K562 (cell line): ENCODE measurements at regions not wholly inside any gene's neighbourhood (a gene's known extent, or its start where the extent isn't known, plus 50 kb on each side); places are given as distances from the start of the nearest gene placed in this dataset.

Source experiments
- ATAC-seq: fragments of 200-7000 bp; cut with Tn5 transposase; 3 replicates; pipeline ENCODE4 v1.9.1; 2020; ENCODE audit warnings: moderate library complexity
- BruUV-seq: library from RNA; stranded (reverse); fragments of 400-500 nt; replicated peaks from 2 replicates; lab custom pipeline; 2021; lab: Mats Ljungman, UMichigan
- CTCF ChIA-PET: fragments of 300-600 bp; formaldehyde crosslinking; extraction: SDS; loops from one replicate; lab custom pipeline; 2021; ENCODE audit warnings: low intra/inter-chr PET ratio; lab: Yijun Ruan, JAX
- POLR2A ChIA-PET: fragments of 300-600, 350-650 bp; sonication (Branson Sonifier 250); formaldehyde crosslinking; extraction: SDS; loops from one replicate; lab custom pipeline; 2021; ENCODE audit warnings: antibody characterized with exemption, inconsistent platforms; lab: Yijun Ruan, JAX
- DNase-seq, 4 experiments: peaks; one replicate each; pipeline versions ENCODE4 v3.0.0 to v3.0.0-alpha.2; 2011 to 2018; ENCODE audit warnings: low spot score in 3 of 4, mixed read lengths in 3 of 4; ENCODE audit errors: extremely low read depth in 1 of 4
- FAIRE-seq: peaks from 2 replicates; lab custom pipeline; 2011; peaks lifted over from hg19 to GRCh38; lab: Jason Lieb, UNC
- H2AFZ ChIP-seq: 2 replicates; pipeline ENCODE4 v1.6.0; 2011; ENCODE audit warnings: low read depth, low read length, control low read depth, inconsistent platforms
- H3K27ac ChIP-seq: fragments of 200-600 bp; 3 replicates; pipeline ENCODE4 v1.8.0; 2011; ENCODE audit warnings: low read depth, mild to moderate bottlenecking, control low read depth, inconsistent platforms, low read length, moderate library complexity, mixed read lengths; ENCODE audit errors: extremely low read depth
- H3K27me3 ChIP-seq, 2 experiments: fragments of 300-600 bp in 1 of 2; 2 replicates in 1 of 2; 3 replicates in 1 of 2; pipeline versions ENCODE4 v1.6.0 to v1.8.0; 2011; ENCODE audit warnings: inconsistent platforms in 2 of 2, low read length in 2 of 2, mild to moderate bottlenecking in 1 of 2, mixed read lengths in 1 of 2, moderate library complexity in 1 of 2; ENCODE audit not compliant: control insufficient read depth in 2 of 2, insufficient read depth in 2 of 2
- H3K36me3 ChIP-seq: fragments of 300-600 bp; 3 replicates; pipeline ENCODE4 v1.8.0; 2011; ENCODE audit warnings: mild to moderate bottlenecking, low read length, inconsistent platforms; ENCODE audit not compliant: control insufficient read depth, insufficient read depth
- H3K4me1 ChIP-seq, 2 experiments: fragments of 200-600 bp in 1 of 2; replicated peaks in 1 of 2; 2 replicates in 1 of 2; 3 replicates in 1 of 2; pipeline versions ENCODE4 v1.5.1 to v1.8.0; 2011; ENCODE audit warnings: inconsistent platforms in 2 of 2, low read length in 2 of 2, mild to moderate bottlenecking in 1 of 2, mixed read lengths in 1 of 2, moderate library complexity in 1 of 2; ENCODE audit not compliant: control insufficient read depth in 2 of 2, insufficient read depth in 2 of 2
- H3K4me2 ChIP-seq: 2 replicates; pipeline ENCODE4 v1.6.1; 2011; ENCODE audit warnings: low read length, control low read depth, inconsistent platforms, mixed read lengths; ENCODE audit not compliant: insufficient read depth
- H3K4me3 ChIP-seq: fragments of 200-600 bp; sonication (generic), shearing (Covaris generic); 2 replicates; pipeline ENCODE4 v1.5.1; 2016; ENCODE audit warnings: control low read depth, inconsistent platforms
- H3K79me2 ChIP-seq: fragments of 200-600 bp; 3 replicates; pipeline ENCODE4 v1.8.0; 2011; ENCODE audit warnings: low read length, inconsistent platforms; ENCODE audit not compliant: control insufficient read depth, insufficient read depth
- H3K9ac ChIP-seq, 2 experiments: 2 replicates each; pipeline versions ENCODE4 v1.6.0 to v1.6.1; 2011; ENCODE audit warnings: low read depth in 2 of 2, low read length in 2 of 2, control low read depth in 1 of 2, inconsistent platforms in 1 of 2, mild to moderate bottlenecking in 1 of 2, mixed read lengths in 1 of 2; ENCODE audit not compliant: insufficient read depth in 1 of 2
- H3K9me1 ChIP-seq: one replicate; pipeline ENCODE4 v1.6.0; 2011; ENCODE audit warnings: inconsistent platforms, mild to moderate bottlenecking, low read length, moderate library complexity; ENCODE audit not compliant: control insufficient read depth, insufficient read depth
- H3K9me3 ChIP-seq: replicated peaks from 2 replicates; pipeline ENCODE4 v1.5.1; 2011; ENCODE audit warnings: low read depth, low read length, inconsistent platforms; ENCODE audit not compliant: control insufficient read depth, insufficient read depth
- H4K20me1 ChIP-seq: replicated peaks from 2 replicates; pipeline ENCODE4 v1.6.1; 2011; ENCODE audit warnings: low read length, inconsistent platforms, mixed read lengths; ENCODE audit not compliant: control insufficient read depth, insufficient read depth
- ARNT ChIP-seq, 2 experiments: fragments of 450-650 bp; IDR thresholded peaks; 2 replicates each; pipeline ENCODE4 v1.6.1; 2016; ENCODE audit warnings: mild to moderate bottlenecking in 1 of 2
- CHD2 ChIP-seq: IDR thresholded peaks from 2 replicates; pipeline ENCODE4 v1.6.1; 2011; ENCODE audit warnings: low read depth, low read length
- EGR1 ChIP-seq: fragments of 450-650 bp; conservative IDR thresholded peaks from 2 replicates; pipeline ENCODE4 v1.6.1; 2017; ENCODE audit warnings: mild to moderate bottlenecking
- JUN ChIP-seq, 2 experiments: sonication (generic) in 1 of 2; formaldehyde crosslinking in 1 of 2; IDR thresholded peaks; 2 replicates each; pipeline versions ENCODE4 v1.6.1 to v1.8.0; 2012 to 2022; ENCODE audit warnings: borderline replicate concordance in 2 of 2, mild to moderate bottlenecking in 2 of 2, improper control_type of control experiment in 1 of 2, low read depth in 1 of 2, low read length in 1 of 2, missing genetic modification reagents in 1 of 2
- OTX1 ChIP-seq: fragments of 450-650 bp; formaldehyde crosslinking; IDR thresholded peaks from 2 replicates; pipeline ENCODE4 v1.4.0; 2022; ENCODE audit warnings: mild to moderate bottlenecking
- POLR2A ChIP-seq: fragments of 450-650 bp; conservative IDR thresholded peaks from 2 replicates; pipeline ENCODE4 v1.6.1; 2016
- SOX6 ChIP-seq: fragments of 450-650 bp; IDR thresholded peaks from 2 replicates; pipeline ENCODE4 v1.6.1; 2014; ENCODE audit warnings: mild to moderate bottlenecking
- TCF3 ChIP-seq: sonication (generic); formaldehyde crosslinking; IDR thresholded peaks from 2 replicates; pipeline ENCODE4 v1.4.0; 2020; ENCODE audit warnings: mild to moderate bottlenecking, missing genetic modification reagents
- TRIM24 ChIP-seq, 2 experiments: fragments of 450-650 bp; IDR thresholded peaks; 2 replicates each; pipeline ENCODE4 v1.6.1; 2016
- TRIM28 ChIP-seq: fragments of 450-650 bp; IDR thresholded peaks from 2 replicates; pipeline ENCODE4 v1.6.1; 2017
- WHSC1 ChIP-seq: IDR thresholded peaks from one replicate; pipeline ENCODE4 v1.6.1; 2012; ENCODE audit warnings: low read length, control low read depth, inconsistent platforms
- ZFP30 ChIP-seq: fragments of 250-450 bp; sonication (Bioruptor Pico); IDR thresholded peaks from 2 replicates; pipeline ENCODE4 v1.8.0; 2022; ENCODE audit warnings: moderate library complexity, mild to moderate bottlenecking, inconsistent platforms, borderline replicate concordance
- ZNF764 ChIP-seq: fragments of 250-450 bp; sonication (Bioruptor Pico); IDR thresholded peaks from 2 replicates; pipeline ENCODE4 v1.4.0; 2020; ENCODE audit warnings: low read depth, mild to moderate bottlenecking, moderate library complexity
- WGBS: fragments of 100-300 bp; shearing (Covaris generic); methylation state at CpG from one replicate; pipeline ENCODE4 v1.1.6; 2016; ENCODE audit warnings: low coverage, mixed read lengths; ENCODE audit not compliant: insufficient coverage; ENCODE audit errors: missing lambda C conversion rate; 5-methylcytosine and 5-hydroxymethylcytosine counted together
- in situ Hi-C: fragments of 300-500 bp; cut with MboI; formaldehyde crosslinking; loops from 4 replicates; pipeline ENCODE4 v1.15.0; 2018; ENCODE audit warnings: inconsistent platforms, mixed read lengths
- intact Hi-C: fragments of 100-400 bp; cut with micrococcal nuclease; formaldehyde crosslinking; loops from 2 replicates; pipeline ENCODE4 v1.14.2; 2022
- TF ChIP-seq, protein P1 (sequence below): sonication (generic); formaldehyde crosslinking; IDR thresholded peaks from 2 replicates; pipeline ENCODE4 v1.8.0; 2022; ENCODE audit warnings: mild to moderate bottlenecking, missing genetic modification reagents

DNA sequence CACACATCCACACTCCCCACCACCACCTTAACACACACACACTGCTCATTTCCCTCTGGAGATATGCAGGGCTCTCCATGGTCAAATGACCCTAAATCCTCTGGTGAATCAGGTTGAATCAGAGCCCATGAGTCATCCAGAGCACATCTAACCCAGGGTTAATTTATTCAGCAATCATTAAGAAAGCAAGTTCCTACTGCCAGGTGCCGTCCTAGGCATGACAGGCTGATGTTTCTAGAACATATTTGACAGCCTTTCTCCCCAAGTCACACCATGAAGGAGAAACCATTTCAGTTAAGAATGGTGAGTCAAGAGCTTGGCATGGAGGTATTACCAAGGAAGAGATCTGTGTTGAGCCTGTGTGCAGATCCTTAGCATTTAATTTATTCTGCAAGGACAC, 194.3 kb upstream of the CAMK1G start:
- no peak overlapping the region for H3K4me3 ChIP-seq

More for the DNA sequence above, 194.3 kb upstream of the CAMK1G start:
- Histone ChIP-seq H3K9me3 (no peaks in the 10 kb centered on the region), H3K4me2 (no peak overlapping the region), H3K9ac (no peak overlapping the region), H3K27me3 (no peaks in the 10 kb centered on the region), H3K36me3 (no peaks in the 10 kb centered on the region), H2AFZ (no peak overlapping the region), H3K9me1 (no peaks in the 10 kb centered on the region), H4K20me1 (no peaks in the 10 kb centered on the region), H3K4me1 (no peaks in the 10 kb centered on the region), H3K27ac (no peak overlapping the region), H3K79me2 (no peaks in the 10 kb centered on the region)
- FAIRE-seq (no peak), ATAC-seq (no peak), DNase-seq (no peak)
- TF ChIP-seq JUN (IDR thresholded peaks at IDR 0.05; ENCODE audit: borderline replicate concordance, low read depth, low read length) (no peak), JUN (CRISPR knock-in tag; IDR thresholded peaks at IDR 0.05; ENCODE audit: borderline replicate concordance) (no peak), ZNF764 (CRISPR knock-in tag) (no peak), SOX6 (no peak), TRIM24 (IDR thresholded peaks at IDR 0.05) (no peak), CHD2 (no peak), WHSC1 (no peak), TRIM28 (no peak), OTX1 (CRISPR knock-in tag) (no peak), ARNT (IDR thresholded peaks at IDR 0.05) (no peak), TCF3 (CRISPR knock-in tag) (no peak), POLR2A (no peak), ZFP30 (CRISPR knock-in tag) (no peak), EGR1 (no peak)
- TF ChIP-seq, protein P1, sequence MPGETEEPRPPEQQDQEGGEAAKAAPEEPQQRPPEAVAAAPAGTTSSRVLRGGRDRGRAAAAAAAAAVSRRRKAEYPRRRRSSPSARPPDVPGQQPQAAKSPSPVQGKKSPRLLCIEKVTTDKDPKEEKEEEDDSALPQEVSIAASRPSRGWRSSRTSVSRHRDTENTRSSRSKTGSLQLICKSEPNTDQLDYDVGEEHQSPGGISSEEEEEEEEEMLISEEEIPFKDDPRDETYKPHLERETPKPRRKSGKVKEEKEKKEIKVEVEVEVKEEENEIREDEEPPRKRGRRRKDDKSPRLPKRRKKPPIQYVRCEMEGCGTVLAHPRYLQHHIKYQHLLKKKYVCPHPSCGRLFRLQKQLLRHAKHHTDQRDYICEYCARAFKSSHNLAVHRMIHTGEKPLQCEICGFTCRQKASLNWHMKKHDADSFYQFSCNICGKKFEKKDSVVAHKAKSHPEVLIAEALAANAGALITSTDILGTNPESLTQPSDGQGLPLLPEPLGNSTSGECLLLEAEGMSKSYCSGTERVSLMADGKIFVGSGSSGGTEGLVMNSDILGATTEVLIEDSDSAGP (CRISPR knock-in tag), result no peak
- POLR2A ChIA-PET, result no interaction called here
- in situ Hi-C loops (no loop called here), intact Hi-C loops (no loop called here)
- CTCF ChIA-PET, result no interaction called here
- 0% methylated on average over 1 of the region's 1 CpG for WGBS
- no TSS peak for BruUV-seq
